Fibroblast of villous mesenchyme (primary cell): ENCODE measurements at regions not wholly inside any gene's neighbourhood (a gene's known extent, or its start where the extent isn't known, plus 50 kb on each side); places are given as distances from the start of the nearest gene placed in this dataset.

ENCODE experiments used
- DNase-seq: peaks from one replicate; pipeline ENCODE4 v3.0.0-alpha.2; 2010; ENCODE audit warnings: low read depth
- H3K4me3 ChIP-seq: 2 replicates; pipeline ENCODE4 v1.5.1; 2011; ENCODE audit warnings: low read depth, mild to moderate bottlenecking, low read length
- TF ChIP-seq, protein P1 (sequence below): IDR thresholded peaks from 2 replicates; pipeline ENCODE4 v1.5.1; 2012; ENCODE audit warnings: low read depth, mild to moderate bottlenecking, low read length; ENCODE audit not compliant: insufficient read depth

DNA sequence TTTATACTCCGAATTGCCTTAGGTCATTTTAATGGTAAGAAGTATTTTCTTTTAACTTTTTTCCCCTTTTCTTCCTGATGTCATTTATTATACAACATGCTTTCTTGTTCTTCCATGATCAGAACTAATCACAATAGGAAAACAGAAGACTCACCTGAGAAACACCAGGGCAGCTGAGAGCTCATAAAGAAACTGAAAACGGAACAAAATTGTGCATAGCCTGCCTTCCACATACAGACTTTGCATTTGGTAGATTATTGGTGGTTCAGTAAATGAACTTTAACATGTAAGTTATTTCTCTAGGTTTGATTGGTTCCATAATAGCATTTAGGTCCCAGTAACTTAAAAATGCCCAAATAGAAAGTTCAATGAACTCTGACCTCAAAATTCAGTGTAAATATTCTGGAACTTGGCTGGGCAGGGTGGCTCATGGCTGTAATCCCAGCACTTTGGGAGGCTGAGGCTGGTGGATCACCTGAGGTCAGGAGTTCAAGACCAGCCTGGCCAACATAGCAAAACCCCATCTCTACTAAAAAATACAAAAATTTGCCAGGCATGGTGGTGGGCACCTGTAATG is 161.1 kb upstream of the DTNBP1 start:
- TF ChIP-seq, protein P1, sequence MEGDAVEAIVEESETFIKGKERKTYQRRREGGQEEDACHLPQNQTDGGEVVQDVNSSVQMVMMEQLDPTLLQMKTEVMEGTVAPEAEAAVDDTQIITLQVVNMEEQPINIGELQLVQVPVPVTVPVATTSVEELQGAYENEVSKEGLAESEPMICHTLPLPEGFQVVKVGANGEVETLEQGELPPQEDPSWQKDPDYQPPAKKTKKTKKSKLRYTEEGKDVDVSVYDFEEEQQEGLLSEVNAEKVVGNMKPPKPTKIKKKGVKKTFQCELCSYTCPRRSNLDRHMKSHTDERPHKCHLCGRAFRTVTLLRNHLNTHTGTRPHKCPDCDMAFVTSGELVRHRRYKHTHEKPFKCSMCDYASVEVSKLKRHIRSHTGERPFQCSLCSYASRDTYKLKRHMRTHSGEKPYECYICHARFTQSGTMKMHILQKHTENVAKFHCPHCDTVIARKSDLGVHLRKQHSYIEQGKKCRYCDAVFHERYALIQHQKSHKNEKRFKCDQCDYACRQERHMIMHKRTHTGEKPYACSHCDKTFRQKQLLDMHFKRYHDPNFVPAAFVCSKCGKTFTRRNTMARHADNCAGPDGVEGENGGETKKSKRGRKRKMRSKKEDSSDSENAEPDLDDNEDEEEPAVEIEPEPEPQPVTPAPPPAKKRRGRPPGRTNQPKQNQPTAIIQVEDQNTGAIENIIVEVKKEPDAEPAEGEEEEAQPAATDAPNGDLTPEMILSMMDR: no peak
- DNase-seq: no peak
- no peak overlapping the region for H3K4me3 ChIP-seq

DNA sequence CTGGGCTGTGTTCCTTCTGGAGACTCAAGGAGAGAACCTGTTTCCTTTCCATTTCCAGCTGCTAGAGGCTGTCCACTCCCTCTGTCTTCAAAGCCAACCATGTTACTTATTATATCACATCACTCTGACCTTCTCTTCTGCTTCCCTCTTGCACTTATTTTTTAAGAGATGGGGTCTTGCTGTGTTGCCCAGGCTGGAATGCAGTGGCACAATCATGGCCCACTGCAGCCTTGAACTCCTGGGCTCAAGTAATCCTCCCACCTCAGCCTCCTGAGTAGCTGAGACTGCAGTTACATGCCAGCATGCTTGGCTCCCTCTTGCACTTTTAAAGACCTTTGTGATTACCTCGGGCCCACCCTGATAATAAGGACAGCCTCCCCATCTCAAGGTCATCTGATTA is 160.0 kb upstream of the DTNBP1 start:
- no peak overlapping the region for H3K4me3 ChIP-seq
- no peak for DNase-seq
- TF ChIP-seq, protein P1: no peak

- DNase-seq: no peak
- H3K4me3 ChIP-seq: no peak overlapping the region
- TF ChIP-seq, protein P1: no peak
Observed at GRCh38 chr6:15819841-15820240, 157.0 kb upstream of the DTNBP1 start.

DNA sequence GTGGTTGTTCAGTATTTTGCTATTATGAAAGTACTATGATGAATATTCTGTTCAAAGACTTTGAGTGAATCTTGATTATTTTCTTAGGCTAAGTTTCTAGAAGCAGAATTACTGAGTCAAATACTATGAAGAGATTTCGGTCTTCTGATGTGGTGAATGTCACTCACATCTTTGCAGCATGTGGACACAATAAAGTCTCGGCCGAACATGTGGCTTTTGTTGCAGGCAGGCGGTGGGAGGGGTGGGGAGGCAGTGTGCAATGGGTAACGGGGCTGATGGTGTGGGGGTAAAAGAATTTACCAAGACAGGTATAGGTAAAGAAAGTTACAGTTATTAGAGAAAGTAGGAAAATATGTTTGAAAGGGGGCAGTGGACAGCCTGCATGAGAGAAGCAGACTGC is 156.4 kb upstream of the DTNBP1 start:
- H3K4me3 ChIP-seq: no peak overlapping the region
- TF ChIP-seq, protein P1: no peak
- no peak for DNase-seq

GRCh38 chr6:15818491-15818890 is 155.7 kb upstream of the DTNBP1 start:
- TF ChIP-seq, protein P1: no peak
- DNase-seq: no peak

GRCh38 chr6:15818044-15818443 is 155.2 kb upstream of the DTNBP1 start:
- TF ChIP-seq, protein P1: no peak
- no peak for DNase-seq
- no peak overlapping the region for H3K4me3 ChIP-seq

More at GRCh38 chr6:15818491-15818890, 155.7 kb upstream of the DTNBP1 start:
- no peak overlapping the region for H3K4me3 ChIP-seq

- DNase-seq: no peak
- no peak overlapping the region for H3K4me3 ChIP-seq
- TF ChIP-seq, protein P1: no peak
Observed at GRCh38 chr6:15817100-15817499, 154.3 kb upstream of the DTNBP1 start.
